ENCODE measurements at regions not wholly inside any gene's neighbourhood (a gene's known extent, or its start where the extent isn't known, plus 50 kb on each side); places are given as distances from the start of the nearest gene placed in this dataset.

- no peak overlapping the region for H3K4me3 ChIP-seq (ENCODE audit: low read length, poor library complexity, severe bottlenecking)
Measured at GRCh38 chr12:107267604-107268003, 174.3 kb upstream of the CRY1 start.

GRCh38 chr12:107271523-107271922, 178.2 kb upstream of the CRY1 start:
- no peaks in the 10 kb centered on the region for H3K27me3 ChIP-seq (ENCODE audit: insufficient read depth, low read length, poor library complexity, severe bottlenecking)
- no peak overlapping the region for H3K4me3 ChIP-seq (ENCODE audit: low read length, poor library complexity, severe bottlenecking)
- H3K4me1 ChIP-seq (ENCODE audit: insufficient read depth, low read length, poor library complexity, severe bottlenecking): no peaks in the 10 kb centered on the region
- H4K20me1 ChIP-seq (ENCODE audit: insufficient read depth, low read length, poor library complexity, severe bottlenecking): no peaks in the 10 kb centered on the region
- H3F3A ChIP-seq (ENCODE audit: low read depth): no peaks in the 10 kb centered on the region
- no peaks in the 10 kb centered on the region for H3K9me2 ChIP-seq (replicated peaks; ENCODE audit: low read depth, low read length)
- no peaks in the 10 kb centered on the region for H3K79me2 ChIP-seq (ENCODE audit: insufficient read depth, low read length)
- TF ChIP-seq EZH2phosphoT487 (IDR thresholded peaks at IDR 0.05; ENCODE audit: borderline replicate concordance) (no peak), CTCF (conservative IDR thresholded peaks at IDR 0.05; ENCODE audit: low read length) (no peak)
- H3K4me2 ChIP-seq (ENCODE audit: low read depth, low read length, poor library complexity, severe bottlenecking): no peak overlapping the region
- no peak overlapping the region for H2AFZ ChIP-seq (ENCODE audit: low read length)
- H3K36me3 ChIP-seq (ENCODE audit: insufficient read depth, low read length): no peaks in the 10 kb centered on the region
- H3K9ac ChIP-seq (ENCODE audit: low read depth, low read length, poor library complexity, severe bottlenecking): no peak overlapping the region
- H3K9me3 ChIP-seq (ENCODE audit: insufficient read depth, low read depth, low read length): no peaks in the 10 kb centered on the region

More at GRCh38 chr12:107267604-107268003, 174.3 kb upstream of the CRY1 start:
- TF ChIP-seq CTCF (conservative IDR thresholded peaks at IDR 0.05; ENCODE audit: low read length) (no peak), EZH2phosphoT487 (IDR thresholded peaks at IDR 0.05; ENCODE audit: borderline replicate concordance) (no peak)
- Histone ChIP-seq H3K4me2 (ENCODE audit: low read depth, low read length, poor library complexity, severe bottlenecking) (no peak overlapping the region), H4K20me1 (ENCODE audit: insufficient read depth, low read length, poor library complexity, severe bottlenecking) (no peaks in the 10 kb centered on the region), H3K79me2 (ENCODE audit: insufficient read depth, low read length) (no peaks in the 10 kb centered on the region), H3K27me3 (ENCODE audit: insufficient read depth, low read length, poor library complexity, severe bottlenecking) (no peaks in the 10 kb centered on the region), H3F3A (ENCODE audit: low read depth) (no peaks in the 10 kb centered on the region), H3K9me2 (replicated peaks; ENCODE audit: low read depth, low read length) (no peaks in the 10 kb centered on the region), H2AFZ (ENCODE audit: low read length) (no peak overlapping the region), H3K4me1 (ENCODE audit: insufficient read depth, low read length, poor library complexity, severe bottlenecking) (no peaks in the 10 kb centered on the region), H3K36me3 (ENCODE audit: insufficient read depth, low read length) (no peaks in the 10 kb centered on the region), H3K9me3 (ENCODE audit: insufficient read depth, low read depth, low read length) (peaks cover 10% of the 10 kb centered on the region; the same call in 1 of the 2 replicates), H3K9ac (ENCODE audit: low read depth, low read length, poor library complexity, severe bottlenecking) (no peak overlapping the region)

- no peak overlapping the region for H3K9ac ChIP-seq (ENCODE audit: low read depth, low read length, poor library complexity, severe bottlenecking)
Measured at GRCh38 chr12:107275530-107275929, 182.2 kb upstream of the CRY1 start.

More at GRCh38 chr12:107275530-107275929, 182.2 kb upstream of the CRY1 start:
- H3K9me3 ChIP-seq (ENCODE audit: insufficient read depth, low read depth, low read length): no peaks in the 10 kb centered on the region
- no peaks in the 10 kb centered on the region for H3F3A ChIP-seq (ENCODE audit: low read depth)
- no peaks in the 10 kb centered on the region for H3K27me3 ChIP-seq (ENCODE audit: insufficient read depth, low read length, poor library complexity, severe bottlenecking)
- no peaks in the 10 kb centered on the region for H3K9me2 ChIP-seq (replicated peaks; ENCODE audit: low read depth, low read length)
- H3K36me3 ChIP-seq (ENCODE audit: insufficient read depth, low read length): no peaks in the 10 kb centered on the region
- H2AFZ ChIP-seq (ENCODE audit: low read length): no peak overlapping the region
- H4K20me1 ChIP-seq (ENCODE audit: insufficient read depth, low read length, poor library complexity, severe bottlenecking): no peaks in the 10 kb centered on the region
- H3K4me2 ChIP-seq (ENCODE audit: low read depth, low read length, poor library complexity, severe bottlenecking): no peak overlapping the region
- H3K4me3 ChIP-seq (ENCODE audit: low read length, poor library complexity, severe bottlenecking): no peak overlapping the region
- TF ChIP-seq CTCF (conservative IDR thresholded peaks at IDR 0.05; ENCODE audit: low read length): no peak
- TF ChIP-seq EZH2phosphoT487 (IDR thresholded peaks at IDR 0.05; ENCODE audit: borderline replicate concordance): no peak
- H3K4me1 ChIP-seq (ENCODE audit: insufficient read depth, low read length, poor library complexity, severe bottlenecking): no peaks in the 10 kb centered on the region
- no peaks in the 10 kb centered on the region for H3K79me2 ChIP-seq (ENCODE audit: insufficient read depth, low read length)
